Osteocyte (in vitro differentiated cells): ENCODE measurements at regions not wholly inside any gene's neighbourhood (a gene's known extent, or its start where the extent isn't known, plus 50 kb on each side); places are given as distances from the start of the nearest gene placed in this dataset.

Source experiments
- DNase-seq: peaks from one replicate; pipeline ENCODE4 v3.0.0; 2021; ENCODE audit warnings: mixed read lengths; ENCODE audit not compliant: unreplicated experiment; ENCODE audit errors: extremely low spot score
- H3K27ac Mint-ChIP-seq: one replicate; pipeline ENCODE4 v1.8.0; 2021; ENCODE audit warnings: mild to moderate bottlenecking, mixed read lengths; ENCODE audit not compliant: unreplicated experiment
- H3K27me3 Mint-ChIP-seq: one replicate; pipeline ENCODE4 v1.8.0; 2021; ENCODE audit warnings: mixed read lengths; ENCODE audit not compliant: unreplicated experiment
- H3K36me3 Mint-ChIP-seq: one replicate; pipeline ENCODE4 v1.8.0; 2021; ENCODE audit warnings: mixed read lengths; ENCODE audit not compliant: unreplicated experiment
- H3K4me1 Mint-ChIP-seq: one replicate; pipeline ENCODE4 v1.8.0; 2021; ENCODE audit warnings: mixed read lengths; ENCODE audit not compliant: unreplicated experiment
- H3K4me3 Mint-ChIP-seq: one replicate; pipeline ENCODE4 v1.8.0; 2021; ENCODE audit warnings: mild to moderate bottlenecking, moderate library complexity, mixed read lengths; ENCODE audit not compliant: unreplicated experiment
- H3K9me3 Mint-ChIP-seq: one replicate; pipeline ENCODE4 v1.8.0; 2021; ENCODE audit warnings: mixed read lengths; ENCODE audit not compliant: unreplicated experiment
- CTCF ChIP-seq: fragments of 200-600 bp; sonication (generic); IDR thresholded peaks from 2 replicates; pipeline ENCODE4 v1.5.0; 2021; ENCODE audit warnings: antibody characterized with exemption, mild to moderate bottlenecking, moderate library complexity

GRCh38 chr10:10657139-10657760 is 360.4 kb upstream of the CELF2 start:
- H3K4me1 Mint-ChIP-seq, result peaks cover 18% of the 10 kb centered on the region
- no peaks in the 10 kb centered on the region for H3K27me3 Mint-ChIP-seq
- TF ChIP-seq CTCF, result no peak
- DNase-seq, result no peak
- no peak overlapping the region for H3K4me3 Mint-ChIP-seq
- H3K27ac Mint-ChIP-seq, result no peak overlapping the region
- H3K36me3 Mint-ChIP-seq, result peaks cover 6% of the 10 kb centered on the region
- H3K9me3 Mint-ChIP-seq, result peaks cover 8% of the 10 kb centered on the region

- Mint-ChIP-seq H3K4me1 (peaks cover 25% of the 10 kb centered on the region), H3K27ac (no peak overlapping the region), H3K36me3 (peaks cover 5% of the 10 kb centered on the region), H3K27me3 (no peaks in the 10 kb centered on the region), H3K9me3 (peaks cover 8% of the 10 kb centered on the region), H3K4me3 (no peak overlapping the region)
- DNase-seq, result no peak
- no peak for TF ChIP-seq CTCF
These were observed 359.4 kb upstream of the CELF2 start for GRCh38 chr10:10658172-10658785.

GRCh38 chr10:10660054-10660453 is 357.6 kb upstream of the CELF2 start:
- TF ChIP-seq CTCF, result no peak
- Mint-ChIP-seq H3K27ac (no peak overlapping the region), H3K36me3 (peaks cover 5% of the 10 kb centered on the region), H3K9me3 (peaks cover 8% of the 10 kb centered on the region), H3K4me1 (peaks cover 26% of the 10 kb centered on the region), H3K27me3 (no peaks in the 10 kb centered on the region), H3K4me3 (no peak overlapping the region)
- no peak for DNase-seq

GRCh38 chr10:10661176-10661575 is 356.5 kb upstream of the CELF2 start:
- TF ChIP-seq CTCF, result no peak
- peaks cover 8% of the 10 kb centered on the region for H3K9me3 Mint-ChIP-seq
- H3K27ac Mint-ChIP-seq, result no peak overlapping the region
- peaks cover 5% of the 10 kb centered on the region for H3K36me3 Mint-ChIP-seq
- H3K4me3 Mint-ChIP-seq, result no peak overlapping the region
- DNase-seq, result no peak
- H3K4me1 Mint-ChIP-seq, result peaks cover 26% of the 10 kb centered on the region
- no peaks in the 10 kb centered on the region for H3K27me3 Mint-ChIP-seq

GRCh38 chr10:10662716-10663408 is 354.8 kb upstream of the CELF2 start:
- Mint-ChIP-seq H3K27ac (no peak overlapping the region), H3K36me3 (peaks cover 5% of the 10 kb centered on the region), H3K27me3 (no peaks in the 10 kb centered on the region), H3K4me3 (no peak overlapping the region), H3K4me1 (peaks cover 17% of the 10 kb centered on the region), H3K9me3 (peaks cover 8% of the 10 kb centered on the region)
- no peak for TF ChIP-seq CTCF
- no peak for DNase-seq
